ENCODE measurements at regions not wholly inside any gene's neighbourhood (a gene's known extent, or its start where the extent isn't known, plus 50 kb on each side); places are given as distances from the start of the nearest gene placed in this dataset.

DNA sequence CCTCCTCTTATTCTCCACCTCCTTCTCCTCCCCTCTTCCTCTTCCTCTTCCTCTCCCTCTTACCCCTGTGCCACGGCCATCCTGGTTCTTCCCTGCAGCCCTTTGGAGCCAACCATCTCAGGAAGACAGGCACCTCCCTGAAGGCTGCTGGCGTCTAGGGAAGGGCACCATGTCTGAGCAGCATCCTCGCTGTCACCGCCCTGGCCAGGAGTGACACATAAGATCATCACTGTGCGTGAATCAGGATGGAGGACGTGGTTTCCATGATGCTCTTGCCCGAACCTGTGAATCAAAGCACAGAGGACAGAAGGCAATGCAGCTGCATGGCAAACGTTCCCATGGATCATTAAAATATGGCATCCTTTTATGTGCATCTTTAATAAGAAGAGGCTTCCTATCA, 236.0 kb downstream of the SH3BP4 start:
- TF ChIP-seq, protein P1, sequence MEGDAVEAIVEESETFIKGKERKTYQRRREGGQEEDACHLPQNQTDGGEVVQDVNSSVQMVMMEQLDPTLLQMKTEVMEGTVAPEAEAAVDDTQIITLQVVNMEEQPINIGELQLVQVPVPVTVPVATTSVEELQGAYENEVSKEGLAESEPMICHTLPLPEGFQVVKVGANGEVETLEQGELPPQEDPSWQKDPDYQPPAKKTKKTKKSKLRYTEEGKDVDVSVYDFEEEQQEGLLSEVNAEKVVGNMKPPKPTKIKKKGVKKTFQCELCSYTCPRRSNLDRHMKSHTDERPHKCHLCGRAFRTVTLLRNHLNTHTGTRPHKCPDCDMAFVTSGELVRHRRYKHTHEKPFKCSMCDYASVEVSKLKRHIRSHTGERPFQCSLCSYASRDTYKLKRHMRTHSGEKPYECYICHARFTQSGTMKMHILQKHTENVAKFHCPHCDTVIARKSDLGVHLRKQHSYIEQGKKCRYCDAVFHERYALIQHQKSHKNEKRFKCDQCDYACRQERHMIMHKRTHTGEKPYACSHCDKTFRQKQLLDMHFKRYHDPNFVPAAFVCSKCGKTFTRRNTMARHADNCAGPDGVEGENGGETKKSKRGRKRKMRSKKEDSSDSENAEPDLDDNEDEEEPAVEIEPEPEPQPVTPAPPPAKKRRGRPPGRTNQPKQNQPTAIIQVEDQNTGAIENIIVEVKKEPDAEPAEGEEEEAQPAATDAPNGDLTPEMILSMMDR (IDR thresholded peaks at IDR 0.05) = no peak
- no peak for TF ChIP-seq POLR2AphosphoS5 (IDR thresholded peaks at IDR 0.05; ENCODE audit: low read depth, low read length)
